ENCODE measurements at regions not wholly inside any gene's neighbourhood (a gene's known extent, or its start where the extent isn't known, plus 50 kb on each side); places are given as distances from the start of the nearest gene placed in this dataset.

DNA sequence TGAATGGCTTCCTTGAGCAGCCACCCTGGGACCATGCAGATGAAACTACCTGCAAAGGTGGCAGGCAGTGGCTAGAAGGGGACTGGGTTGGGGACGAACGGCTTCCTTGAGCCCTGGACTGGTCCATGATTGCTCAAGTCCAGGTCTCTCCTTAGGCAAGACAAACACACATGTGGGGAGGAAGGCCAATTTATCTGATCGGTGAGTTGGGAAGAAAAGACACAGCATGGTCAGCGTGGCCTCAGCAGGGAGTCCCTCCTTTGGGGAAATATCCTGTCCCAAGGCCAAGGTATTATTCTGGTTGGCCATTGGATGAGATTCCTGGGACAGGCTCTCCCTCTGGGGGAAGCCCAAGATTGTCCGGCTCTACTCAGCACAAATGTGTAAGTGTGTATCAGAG, 116.3 kb upstream of the ERG start:
- TF ChIP-seq CTCF (IDR thresholded peaks at IDR 0.05; ENCODE audit: low read depth, low read length): no peak
- DNase-seq (ENCODE audit: extremely low read depth, low read depth): no peak

- TF ChIP-seq CTCF (IDR thresholded peaks at IDR 0.05; ENCODE audit: low read depth, low read length): no peak
- DNase-seq (ENCODE audit: extremely low read depth, low read depth): no peak
Measured at GRCh38 chr21:38619480-38619879, 121.2 kb upstream of the ERG start.

GRCh38 chr21:38619992-38620479, 121.8 kb upstream of the ERG start:
- DNase-seq (ENCODE audit: extremely low read depth, low read depth): no peak
- no peak for TF ChIP-seq CTCF (IDR thresholded peaks at IDR 0.05; ENCODE audit: low read depth, low read length)

DNA sequence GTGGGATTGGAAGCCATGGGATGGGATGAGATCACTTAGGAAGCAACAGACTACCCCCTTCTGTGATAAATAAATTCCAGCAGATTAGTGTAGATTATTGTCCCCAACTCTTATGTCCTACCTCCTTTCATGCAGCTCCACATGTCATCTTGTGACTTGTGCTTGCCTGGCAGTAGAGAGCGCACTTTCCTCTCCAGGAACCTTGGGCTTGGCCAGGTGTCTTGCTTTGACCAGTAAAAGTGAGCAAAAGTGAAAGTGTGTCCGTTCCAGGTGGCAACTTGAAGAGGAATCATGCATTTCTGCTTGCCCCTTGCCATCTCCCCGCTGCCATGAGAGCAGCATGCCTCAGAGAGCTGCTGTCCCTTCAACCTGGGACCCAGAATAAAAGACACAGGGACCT, 122.9 kb upstream of the ERG start:
- DNase-seq (ENCODE audit: extremely low read depth, low read depth): no peak
- TF ChIP-seq CTCF (IDR thresholded peaks at IDR 0.05; ENCODE audit: low read depth, low read length): no peak

DNA sequence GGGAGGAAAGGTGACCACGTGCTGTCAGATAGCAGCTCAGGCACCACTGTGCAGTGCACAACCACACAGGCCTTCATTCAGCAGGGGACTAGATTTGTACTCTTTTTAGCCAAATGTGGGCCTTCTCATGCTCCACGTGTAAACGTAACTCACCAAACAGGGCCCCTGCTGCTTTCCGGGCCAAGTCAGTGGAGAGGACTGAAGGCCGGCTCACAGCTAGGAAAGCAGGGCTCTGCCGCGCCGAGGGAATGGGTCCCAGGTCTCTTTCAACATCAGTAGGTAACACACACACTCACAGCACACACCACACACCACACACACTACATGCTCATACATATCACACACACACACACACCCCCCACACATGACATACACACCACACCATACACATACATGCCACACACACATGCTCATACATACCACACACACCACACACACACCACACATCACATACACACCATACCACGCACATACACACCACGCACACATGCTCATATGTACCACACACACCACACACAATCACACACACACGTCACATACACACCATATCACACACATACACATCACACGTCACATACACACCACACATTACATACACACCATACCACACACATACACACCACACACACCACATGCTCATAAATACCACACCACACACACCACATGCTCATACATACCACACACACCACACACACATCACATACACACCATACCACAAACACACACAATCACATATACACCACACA, 124.0 kb upstream of the ERG start:
- no peak for DNase-seq (ENCODE audit: extremely low read depth, low read depth)
- no peak for TF ChIP-seq CTCF (IDR thresholded peaks at IDR 0.05; ENCODE audit: low read depth, low read length)

- no peak for TF ChIP-seq CTCF (IDR thresholded peaks at IDR 0.05; ENCODE audit: low read depth, low read length)
- no peak for DNase-seq (ENCODE audit: extremely low read depth, low read depth)
Measured at GRCh38 chr21:38622827-38623209, 124.5 kb upstream of the ERG start.

DNA sequence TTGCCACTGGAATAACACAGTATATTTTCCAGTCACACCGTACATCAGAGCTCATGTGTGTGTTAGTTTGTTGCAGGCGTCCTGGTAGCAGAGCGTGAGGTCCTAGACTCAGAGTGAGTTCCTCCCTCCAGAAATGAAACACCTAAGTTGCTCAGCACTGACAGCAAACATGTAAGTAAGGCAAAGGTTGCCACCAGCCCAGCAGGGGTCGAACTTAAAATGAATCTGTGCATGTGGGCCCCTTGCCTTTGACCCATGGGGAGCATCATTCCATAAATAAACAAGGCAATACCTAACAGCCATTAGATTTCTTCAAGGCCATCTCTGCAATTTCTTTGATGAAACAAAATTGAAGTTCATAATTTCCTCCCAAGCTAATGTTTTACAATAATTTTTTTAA, 125.3 kb upstream of the ERG start:
- TF ChIP-seq CTCF (IDR thresholded peaks at IDR 0.05; ENCODE audit: low read depth, low read length): no peak
- no peak for DNase-seq (ENCODE audit: extremely low read depth, low read depth)
